ENCODE measurements at regions not wholly inside any gene's neighbourhood (a gene's known extent, or its start where the extent isn't known, plus 50 kb on each side); places are given as distances from the start of the nearest gene placed in this dataset.

- Mint-ChIP-seq H3K4me3 (no peak overlapping the region), H3K9me3 (no peaks in the 10 kb centered on the region)
- CTCF ChIA-PET = no interaction called here
These were observed 359.3 kb downstream of the SH2D4B start for GRCh38 chr10:80896959-80897358.

DNA sequence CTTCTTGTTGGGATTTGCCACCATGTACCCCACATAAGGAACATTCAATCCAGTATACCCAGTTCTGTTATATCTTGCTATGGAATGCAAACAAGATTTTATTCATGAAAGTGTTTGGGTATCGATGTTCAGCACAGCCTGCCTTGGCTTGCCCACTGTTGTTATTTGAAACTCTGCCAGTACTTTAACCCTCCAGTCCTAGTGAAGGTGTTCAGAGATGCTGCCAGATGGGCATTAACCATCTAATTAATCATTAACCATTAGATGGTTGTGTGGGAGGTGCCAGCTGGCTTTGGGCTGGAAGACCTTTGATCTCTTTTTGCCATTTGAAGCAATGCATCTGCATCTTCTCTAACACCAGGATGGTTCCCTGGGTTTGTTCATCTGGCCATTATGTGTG lies 363.0 kb downstream of the SH2D4B start:
- H3K27ac Mint-ChIP-seq = no peak overlapping the region
- no peaks in the 10 kb centered on the region for H3K36me3 Mint-ChIP-seq (ENCODE audit: low read depth)
- ChIA-PET CTCF (no interaction called here), POLR2A (no interaction called here)
- no peaks in the 10 kb centered on the region for H3K9me3 Mint-ChIP-seq
- ATAC-seq (ENCODE audit: low read depth) = no peak
- intact Hi-C loops (cut with micrococcal nuclease) = no loop called here
- TF ChIP-seq, protein P1, sequence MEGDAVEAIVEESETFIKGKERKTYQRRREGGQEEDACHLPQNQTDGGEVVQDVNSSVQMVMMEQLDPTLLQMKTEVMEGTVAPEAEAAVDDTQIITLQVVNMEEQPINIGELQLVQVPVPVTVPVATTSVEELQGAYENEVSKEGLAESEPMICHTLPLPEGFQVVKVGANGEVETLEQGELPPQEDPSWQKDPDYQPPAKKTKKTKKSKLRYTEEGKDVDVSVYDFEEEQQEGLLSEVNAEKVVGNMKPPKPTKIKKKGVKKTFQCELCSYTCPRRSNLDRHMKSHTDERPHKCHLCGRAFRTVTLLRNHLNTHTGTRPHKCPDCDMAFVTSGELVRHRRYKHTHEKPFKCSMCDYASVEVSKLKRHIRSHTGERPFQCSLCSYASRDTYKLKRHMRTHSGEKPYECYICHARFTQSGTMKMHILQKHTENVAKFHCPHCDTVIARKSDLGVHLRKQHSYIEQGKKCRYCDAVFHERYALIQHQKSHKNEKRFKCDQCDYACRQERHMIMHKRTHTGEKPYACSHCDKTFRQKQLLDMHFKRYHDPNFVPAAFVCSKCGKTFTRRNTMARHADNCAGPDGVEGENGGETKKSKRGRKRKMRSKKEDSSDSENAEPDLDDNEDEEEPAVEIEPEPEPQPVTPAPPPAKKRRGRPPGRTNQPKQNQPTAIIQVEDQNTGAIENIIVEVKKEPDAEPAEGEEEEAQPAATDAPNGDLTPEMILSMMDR (IDR thresholded peaks at IDR 0.05) = no peak
- no peak for DNase-seq
- no peaks in the 10 kb centered on the region for H3K27me3 Mint-ChIP-seq
- no peak overlapping the region for H3K4me3 Mint-ChIP-seq
- no peaks in the 10 kb centered on the region for H3K4me1 Mint-ChIP-seq

More at GRCh38 chr10:80896959-80897358, 359.3 kb downstream of the SH2D4B start:
- POLR2A ChIA-PET = no interaction called here
- H3K36me3 Mint-ChIP-seq (ENCODE audit: low read depth) = no peaks in the 10 kb centered on the region
- intact Hi-C loops (cut with micrococcal nuclease) = no loop called here
- TF ChIP-seq, protein P1 (IDR thresholded peaks at IDR 0.05) = no peak
- no peak for DNase-seq
- no peak overlapping the region for H3K27ac Mint-ChIP-seq
- H3K27me3 Mint-ChIP-seq = no peaks in the 10 kb centered on the region
- no peak for ATAC-seq (ENCODE audit: low read depth)
- H3K4me1 Mint-ChIP-seq = no peaks in the 10 kb centered on the region

GRCh38 chr10:80908611-80909010 lies 370.9 kb downstream of the SH2D4B start:
- intact Hi-C loops (cut with micrococcal nuclease) = no loop called here
- CTCF ChIA-PET = no interaction called here
- no peaks in the 10 kb centered on the region for H3K36me3 Mint-ChIP-seq (ENCODE audit: low read depth)
- TF ChIP-seq, protein P1 (IDR thresholded peaks at IDR 0.05) = no peak
- POLR2A ChIA-PET = no interaction called here
- ATAC-seq (ENCODE audit: low read depth) (no peak), DNase-seq (no peak)
- H3K4me3 Mint-ChIP-seq = no peak overlapping the region
- no peak overlapping the region for H3K27ac Mint-ChIP-seq
- H3K9me3 Mint-ChIP-seq = no peaks in the 10 kb centered on the region
- H3K27me3 Mint-ChIP-seq = peaks cover 4% of the 10 kb centered on the region
- no peaks in the 10 kb centered on the region for H3K4me1 Mint-ChIP-seq

GRCh38 chr10:80909254-80909653 lies 371.6 kb downstream of the SH2D4B start:
- no peak overlapping the region for H3K4me3 Mint-ChIP-seq
- H3K27me3 Mint-ChIP-seq = peaks cover 4% of the 10 kb centered on the region
- H3K9me3 Mint-ChIP-seq = no peaks in the 10 kb centered on the region
- ChIA-PET CTCF (no interaction called here), POLR2A (no interaction called here)
- no peaks in the 10 kb centered on the region for H3K36me3 Mint-ChIP-seq (ENCODE audit: low read depth)
- TF ChIP-seq, protein P1 (IDR thresholded peaks at IDR 0.05) = no peak
- intact Hi-C loops (cut with micrococcal nuclease) = no loop called here
- H3K4me1 Mint-ChIP-seq = no peaks in the 10 kb centered on the region
- ATAC-seq (ENCODE audit: low read depth) (no peak), DNase-seq (no peak)
- H3K27ac Mint-ChIP-seq = no peak overlapping the region

GRCh38 chr10:80917636-80918035 lies 379.9 kb downstream of the SH2D4B start:
- DNase-seq = no peak
- Mint-ChIP-seq H3K4me1 (no peaks in the 10 kb centered on the region), H3K4me3 (no peak overlapping the region), H3K36me3 (ENCODE audit: low read depth) (no peaks in the 10 kb centered on the region), H3K27ac (no peak overlapping the region), H3K27me3 (no peaks in the 10 kb centered on the region), H3K9me3 (no peaks in the 10 kb centered on the region)
- intact Hi-C loops (cut with micrococcal nuclease) = no loop called here
- ChIA-PET POLR2A (no interaction called here), CTCF (no interaction called here)
- no peak for ATAC-seq (ENCODE audit: low read depth)
- TF ChIP-seq, protein P1 (IDR thresholded peaks at IDR 0.05) = no peak

All from activated B cell treated with CpG ODN at 0.5 μM for 24 hours (primary cell).